Activated CD8-positive, alpha-beta T cell treated with anti-CD3 and anti-CD28 coated beads for 36 hours (primary cell): ENCODE measurements at regions not wholly inside any gene's neighbourhood (a gene's known extent, or its start where the extent isn't known, plus 50 kb on each side); places are given as distances from the start of the nearest gene placed in this dataset.

Experiments used
- ATAC-seq: fragments of 200-7000 bp; cut with Tn5 transposase; one replicate; pipeline ENCODE4 v1.10.0; 2021; ENCODE audit warnings: mild to moderate bottlenecking, moderate library complexity
- CTCF ChIA-PET: fragments of 350-600 bp; sonication (Branson Sonifier 250); formaldehyde crosslinking; loops from one replicate; lab custom pipeline; 2021; ENCODE audit warnings: antibody characterized with exemption; lab: Charles Lee
- POLR2A ChIA-PET: fragments of 350-600 bp; sonication (Branson Sonifier 250); formaldehyde crosslinking; loops from one replicate; lab custom pipeline; 2021; ENCODE audit warnings: antibody characterized with exemption; lab: Charles Lee
- DNase-seq: peaks from one replicate; pipeline ENCODE4 v3.0.0-alpha.2; 2020
- H3K27ac Mint-ChIP-seq: one replicate; pipeline ENCODE4 v1.8.0; 2021; ENCODE audit warnings: mild to moderate bottlenecking, mixed read lengths
- H3K27me3 Mint-ChIP-seq: one replicate; pipeline ENCODE4 v1.8.0; 2021; ENCODE audit warnings: mixed read lengths
- H3K36me3 Mint-ChIP-seq: one replicate; pipeline ENCODE4 v1.8.0; 2021; ENCODE audit warnings: low read depth, mixed read lengths
- H3K4me1 Mint-ChIP-seq: one replicate; pipeline ENCODE4 v1.8.0; 2021; ENCODE audit warnings: low read depth, mixed read lengths
- H3K4me3 Mint-ChIP-seq: one replicate; pipeline ENCODE4 v1.8.0; 2021; ENCODE audit warnings: mild to moderate bottlenecking, moderate library complexity, mixed read lengths
- H3K9me3 Mint-ChIP-seq: one replicate; pipeline ENCODE4 v1.8.0; 2021; ENCODE audit warnings: mixed read lengths
- CTCF ChIP-seq: fragments of 200-600 bp; IDR thresholded peaks from one replicate; pipeline ENCODE4 v1.8.0; 2022; ENCODE audit warnings: antibody characterized with exemption, mild to moderate bottlenecking
- intact Hi-C: fragments of 100-400 bp; cut with micrococcal nuclease; formaldehyde crosslinking; loops from one replicate; pipeline ENCODE4 v1.10.0; 2022

- no peak overlapping the region for H3K4me3 Mint-ChIP-seq
- H3K27ac Mint-ChIP-seq: no peak overlapping the region
- H3K4me1 Mint-ChIP-seq: no peaks in the 10 kb centered on the region
- no peak for DNase-seq
- ATAC-seq: no peak
- TF ChIP-seq CTCF: no peak
- ChIA-PET CTCF (no interaction called here), POLR2A (no interaction called here)
- no peaks in the 10 kb centered on the region for H3K36me3 Mint-ChIP-seq
- no peaks in the 10 kb centered on the region for H3K27me3 Mint-ChIP-seq
- intact Hi-C loops: no loop called here
- H3K9me3 Mint-ChIP-seq: peaks cover 7% of the 10 kb centered on the region
These were observed 439.8 kb downstream of the SH3GL2 start for GRCh38 chr9:18018661-18019060.

- Mint-ChIP-seq H3K4me3 (no peak overlapping the region), H3K27me3 (no peaks in the 10 kb centered on the region), H3K27ac (no peak overlapping the region), H3K4me1 (no peaks in the 10 kb centered on the region), H3K9me3 (peaks cover 7% of the 10 kb centered on the region), H3K36me3 (no peaks in the 10 kb centered on the region)
- intact Hi-C loops: no loop called here
- DNase-seq: no peak
- POLR2A ChIA-PET: no interaction called here
- TF ChIP-seq CTCF: no peak
- CTCF ChIA-PET: no interaction called here
- no peak for ATAC-seq
These were observed 441.4 kb downstream of the SH3GL2 start for GRCh38 chr9:18020121-18020745.

- ChIA-PET CTCF (no interaction called here), POLR2A (no interaction called here)
- ATAC-seq (no peak), DNase-seq (no peak)
- Mint-ChIP-seq H3K27ac (no peak overlapping the region), H3K4me3 (no peak overlapping the region), H3K4me1 (no peaks in the 10 kb centered on the region), H3K9me3 (peaks cover 7% of the 10 kb centered on the region), H3K36me3 (no peaks in the 10 kb centered on the region), H3K27me3 (no peaks in the 10 kb centered on the region)
- TF ChIP-seq CTCF: no peak
- intact Hi-C loops: no loop called here
These were observed 443.8 kb downstream of the SH3GL2 start for GRCh38 chr9:18022642-18023041.

GRCh38 chr9:18023332-18023731 lies 444.5 kb downstream of the SH3GL2 start:
- ATAC-seq (no peak), DNase-seq (no peak)
- Mint-ChIP-seq H3K9me3 (peaks cover 9% of the 10 kb centered on the region), H3K27me3 (no peaks in the 10 kb centered on the region), H3K4me3 (no peak overlapping the region), H3K36me3 (no peaks in the 10 kb centered on the region), H3K27ac (no peak overlapping the region), H3K4me1 (no peaks in the 10 kb centered on the region)
- POLR2A ChIA-PET: no interaction called here
- intact Hi-C loops: no loop called here
- CTCF ChIA-PET: no interaction called here
- TF ChIP-seq CTCF: no peak

GRCh38 chr9:18032636-18033035 lies 441.3 kb upstream of the ADAMTSL1 start:
- Mint-ChIP-seq H3K27me3 (no peaks in the 10 kb centered on the region), H3K4me3 (no peak overlapping the region), H3K9me3 (peaks cover 5% of the 10 kb centered on the region), H3K4me1 (no peaks in the 10 kb centered on the region), H3K36me3 (no peaks in the 10 kb centered on the region), H3K27ac (no peak overlapping the region)
- no peak for ATAC-seq
- no peak for TF ChIP-seq CTCF
- CTCF ChIA-PET: no interaction called here
- intact Hi-C loops: no loop called here
- no peak for DNase-seq
- POLR2A ChIA-PET: no interaction called here
